Peyer's patch (tissue), 4 donors: ENCODE measurements at regions not wholly inside any gene's neighbourhood (a gene's known extent, or its start where the extent isn't known, plus 50 kb on each side); places are given as distances from the start of the nearest gene placed in this dataset.

Experiments
- POLR2A ChIP-seq, 2 donors: fragments of 450-650 bp; IDR thresholded peaks; one replicate each; pipeline ENCODE4 v1.5.1; 2017; ENCODE audit warnings: antibody characterized with exemption in 2 of 2, mild to moderate bottlenecking in 2 of 2, moderate library complexity in 2 of 2
- TF ChIP-seq, protein P1 (sequence below), 6 experiments: fragments of 450-650 bp in 4 of 6; fragments of 200-600 bp in 2 of 6; sonication (generic) in 1 of 6; IDR thresholded peaks; one replicate each; pipeline ENCODE4 v1.5.1; 2017 to 2019; ENCODE audit warnings: antibody characterized with exemption in 6 of 6, mild to moderate bottlenecking in 3 of 6, moderate library complexity in 1 of 6

DNA sequence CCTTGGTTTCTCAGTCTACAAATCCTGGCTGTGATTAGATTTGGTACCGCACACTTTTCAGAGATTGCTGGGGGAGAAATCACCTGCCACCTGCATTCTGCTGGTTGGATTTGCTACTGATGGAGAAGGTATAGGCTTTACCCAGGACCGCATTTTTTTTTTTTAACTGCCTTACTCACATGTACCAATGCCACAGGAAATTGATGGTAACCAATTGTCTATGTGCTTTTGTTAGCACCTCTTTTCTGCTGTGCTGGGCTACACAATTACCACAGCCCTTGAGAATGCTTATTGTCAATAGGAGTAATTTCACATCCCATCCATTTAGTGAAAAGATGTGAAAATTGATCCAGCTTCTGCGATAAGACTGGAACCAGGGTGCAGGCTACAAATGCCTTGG is 74.4 kb upstream of the TANC2 start:
- TF ChIP-seq, protein P1, sequence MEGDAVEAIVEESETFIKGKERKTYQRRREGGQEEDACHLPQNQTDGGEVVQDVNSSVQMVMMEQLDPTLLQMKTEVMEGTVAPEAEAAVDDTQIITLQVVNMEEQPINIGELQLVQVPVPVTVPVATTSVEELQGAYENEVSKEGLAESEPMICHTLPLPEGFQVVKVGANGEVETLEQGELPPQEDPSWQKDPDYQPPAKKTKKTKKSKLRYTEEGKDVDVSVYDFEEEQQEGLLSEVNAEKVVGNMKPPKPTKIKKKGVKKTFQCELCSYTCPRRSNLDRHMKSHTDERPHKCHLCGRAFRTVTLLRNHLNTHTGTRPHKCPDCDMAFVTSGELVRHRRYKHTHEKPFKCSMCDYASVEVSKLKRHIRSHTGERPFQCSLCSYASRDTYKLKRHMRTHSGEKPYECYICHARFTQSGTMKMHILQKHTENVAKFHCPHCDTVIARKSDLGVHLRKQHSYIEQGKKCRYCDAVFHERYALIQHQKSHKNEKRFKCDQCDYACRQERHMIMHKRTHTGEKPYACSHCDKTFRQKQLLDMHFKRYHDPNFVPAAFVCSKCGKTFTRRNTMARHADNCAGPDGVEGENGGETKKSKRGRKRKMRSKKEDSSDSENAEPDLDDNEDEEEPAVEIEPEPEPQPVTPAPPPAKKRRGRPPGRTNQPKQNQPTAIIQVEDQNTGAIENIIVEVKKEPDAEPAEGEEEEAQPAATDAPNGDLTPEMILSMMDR (IDR thresholded peaks at IDR 0.05) = no peak
- TF ChIP-seq POLR2A (IDR thresholded peaks at IDR 0.05) = no peak
